Suprapubic skin (tissue), 4 donors: ENCODE measurements at regions not wholly inside any gene's neighbourhood (a gene's known extent, or its start where the extent isn't known, plus 50 kb on each side); places are given as distances from the start of the nearest gene placed in this dataset.

Experiments
- DNase-seq, 2 donors: peaks; one replicate each; pipeline ENCODE4 v3.0.0-alpha.2; 2019; ENCODE audit warnings: low spot score in 2 of 2
- H3K27ac ChIP-seq: fragments of 200-600 bp; sonication (generic); one replicate; pipeline ENCODE4 v1.5.1; 2019
- H3K27me3 ChIP-seq: fragments of 200-600 bp; sonication (generic); one replicate; pipeline ENCODE4 v1.5.1; 2019
- H3K36me3 ChIP-seq: fragments of 200-600 bp; sonication (generic); one replicate; pipeline ENCODE4 v1.5.1; 2019
- H3K4me1 ChIP-seq: fragments of 200-600 bp; sonication (generic); one replicate; pipeline ENCODE4 v1.5.1; 2019
- H3K4me3 ChIP-seq: fragments of 200-600 bp; sonication (generic); one replicate; pipeline ENCODE4 v1.5.1; 2019; ENCODE audit warnings: mild to moderate bottlenecking
- H3K9me3 ChIP-seq: fragments of 200-600 bp; sonication (generic); one replicate; pipeline ENCODE4 v1.5.1; 2019
- CTCF ChIP-seq, 2 donors: fragments of 200-600 bp in 1 of 2; fragments of 450-650 bp in 1 of 2; sonication (generic) in 1 of 2; IDR thresholded peaks; one replicate each; pipeline ENCODE4 v1.5.1; 2016 to 2019; ENCODE audit warnings: antibody characterized with exemption in 2 of 2, mild to moderate bottlenecking in 1 of 2, moderate library complexity in 1 of 2
- EP300 ChIP-seq: sonication (generic); formaldehyde crosslinking; IDR thresholded peaks from one replicate; pipeline ENCODE4 v1.6.1; 2017; ENCODE audit warnings: antibody characterized with exemption
- POLR2A ChIP-seq, 2 donors: fragments of 450-650 bp; IDR thresholded peaks; one replicate each; pipeline ENCODE4 v1.6.1; 2017; ENCODE audit warnings: antibody characterized with exemption in 2 of 2, mild to moderate bottlenecking in 2 of 2, moderate library complexity in 2 of 2
- POLR2AphosphoS5 ChIP-seq, 3 donors: sonication (generic); formaldehyde crosslinking; IDR thresholded peaks; one replicate each; pipeline ENCODE4 v1.6.1; 2017; ENCODE audit warnings: antibody characterized with exemption in 3 of 3
- WGBS: methylation state at CpG from one replicate; pipeline ENCODE4 v1.1.5; 2018; 5-methylcytosine and 5-hydroxymethylcytosine counted together

GRCh38 chr4:19592391-19592790 is 659.3 kb upstream of the SLIT2 start:
- Histone ChIP-seq H3K9me3 (no peaks in the 10 kb centered on the region), H3K27me3 (no peaks in the 10 kb centered on the region), H3K36me3 (no peaks in the 10 kb centered on the region), H3K27ac (no peak overlapping the region), H3K4me3 (no peak overlapping the region), H3K4me1 (no peaks in the 10 kb centered on the region)
- no peak for DNase-seq
- TF ChIP-seq POLR2A (IDR thresholded peaks at IDR 0.05): no peak
- no peak for TF ChIP-seq EP300
- 87% methylated on average over 3 of the region's 3 CpGs for WGBS

- H3K4me1 ChIP-seq: no peaks in the 10 kb centered on the region
- H3K27me3 ChIP-seq: no peaks in the 10 kb centered on the region
- WGBS: 62% methylated on average over 4 of the region's 4 CpGs
- no peak for TF ChIP-seq CTCF (IDR thresholded peaks at IDR 0.05)
- H3K27ac ChIP-seq: no peak overlapping the region
- no peak for DNase-seq
- no peaks in the 10 kb centered on the region for H3K36me3 ChIP-seq
- no peak overlapping the region for H3K4me3 ChIP-seq
- H3K9me3 ChIP-seq: no peaks in the 10 kb centered on the region
These were observed 667.7 kb upstream of the SLIT2 start for GRCh38 chr4:19583827-19584569.

GRCh38 chr4:19580095-19580494 is 671.6 kb upstream of the SLIT2 start:
- WGBS: 16% methylated on average over 4 of the region's 4 CpGs
- no peaks in the 10 kb centered on the region for H3K4me1 ChIP-seq
- no peak for TF ChIP-seq EP300
- TF ChIP-seq CTCF (IDR thresholded peaks at IDR 0.05): no peak
- no peak for TF ChIP-seq POLR2AphosphoS5 (IDR thresholded peaks at IDR 0.05)
- TF ChIP-seq POLR2A (IDR thresholded peaks at IDR 0.05): no peak
- no peaks in the 10 kb centered on the region for H3K27me3 ChIP-seq
- H3K36me3 ChIP-seq: no peaks in the 10 kb centered on the region
- no peak overlapping the region for H3K27ac ChIP-seq
- H3K4me3 ChIP-seq: no peak overlapping the region
- H3K9me3 ChIP-seq: no peaks in the 10 kb centered on the region
- no peak for DNase-seq

DNA sequence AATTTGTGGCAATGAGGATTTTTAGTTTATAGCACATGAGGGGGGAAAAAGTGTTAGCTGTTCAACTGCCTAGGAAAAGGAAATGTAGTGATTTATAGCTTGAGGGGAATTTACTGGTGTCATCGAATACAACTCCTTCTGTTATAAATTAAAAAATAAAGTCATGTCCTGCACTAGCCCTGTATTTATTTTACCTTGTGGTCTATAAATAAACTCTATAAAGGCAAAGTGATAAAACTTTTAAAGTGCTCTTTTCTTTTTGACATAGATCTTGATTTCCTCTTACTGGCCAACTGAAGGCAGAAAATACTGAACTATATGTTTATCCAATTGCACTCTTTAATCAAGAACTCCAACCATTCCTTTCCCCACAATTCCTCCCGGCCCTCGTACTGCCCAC is 672.1 kb upstream of the SLIT2 start:
- H3K27ac ChIP-seq: no peak overlapping the region
- TF ChIP-seq POLR2AphosphoS5 (IDR thresholded peaks at IDR 0.05) (no peak), POLR2A (IDR thresholded peaks at IDR 0.05) (no peak), CTCF (IDR thresholded peaks at IDR 0.05) (no peak), EP300 (no peak)
- 50% methylated on average over 3 of the region's 3 CpGs for WGBS
- no peaks in the 10 kb centered on the region for H3K27me3 ChIP-seq
- no peak overlapping the region for H3K4me3 ChIP-seq
- DNase-seq: no peak
- H3K4me1 ChIP-seq: no peaks in the 10 kb centered on the region
- H3K9me3 ChIP-seq: no peaks in the 10 kb centered on the region
- no peaks in the 10 kb centered on the region for H3K36me3 ChIP-seq

- H3K27ac ChIP-seq: no peak overlapping the region
- 32% methylated on average over 1 of the region's 1 CpG for WGBS
- H3K36me3 ChIP-seq: no peaks in the 10 kb centered on the region
- H3K4me1 ChIP-seq: no peaks in the 10 kb centered on the region
- no peaks in the 10 kb centered on the region for H3K9me3 ChIP-seq
- H3K27me3 ChIP-seq: no peaks in the 10 kb centered on the region
- TF ChIP-seq POLR2AphosphoS5 (IDR thresholded peaks at IDR 0.05) (no peak), CTCF (IDR thresholded peaks at IDR 0.05) (no peak), POLR2A (IDR thresholded peaks at IDR 0.05) (no peak), EP300 (no peak)
- no peak overlapping the region for H3K4me3 ChIP-seq
- DNase-seq: no peak
These were observed 674.6 kb upstream of the SLIT2 start for GRCh38 chr4:19577097-19577496.

DNA sequence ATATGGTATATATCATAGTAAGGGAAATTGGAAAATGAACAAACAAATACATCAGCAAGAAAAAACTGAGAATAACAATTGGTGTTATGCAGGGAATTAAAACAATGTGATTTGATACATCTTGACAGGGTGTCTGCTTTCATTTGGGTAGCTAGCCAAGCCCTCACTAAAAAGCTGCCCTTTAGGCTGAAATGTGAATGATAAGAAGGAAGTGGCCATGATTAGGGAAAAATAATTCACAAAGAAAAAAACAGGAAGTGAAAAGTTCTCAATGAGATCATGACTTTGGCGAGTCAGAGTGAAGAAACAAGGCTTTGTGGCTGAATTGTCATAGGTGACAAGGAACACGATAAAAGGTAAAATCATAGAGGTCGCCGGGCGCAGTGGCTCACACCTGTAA is 675.8 kb upstream of the SLIT2 start:
- Histone ChIP-seq H3K36me3 (no peaks in the 10 kb centered on the region), H3K9me3 (no peaks in the 10 kb centered on the region), H3K27ac (no peak overlapping the region), H3K4me1 (no peaks in the 10 kb centered on the region), H3K4me3 (no peak overlapping the region), H3K27me3 (no peaks in the 10 kb centered on the region)
- WGBS: 90% methylated on average over 5 of the region's 5 CpGs
- no peak for DNase-seq
- no peak for TF ChIP-seq CTCF (IDR thresholded peaks at IDR 0.05)
- TF ChIP-seq POLR2A (IDR thresholded peaks at IDR 0.05): no peak
- no peak for TF ChIP-seq EP300
- no peak for TF ChIP-seq POLR2AphosphoS5 (IDR thresholded peaks at IDR 0.05)
